ENCODE measurements at regions not wholly inside any gene's neighbourhood (a gene's known extent, or its start where the extent isn't known, plus 50 kb on each side); places are given as distances from the start of the nearest gene placed in this dataset.

DNA sequence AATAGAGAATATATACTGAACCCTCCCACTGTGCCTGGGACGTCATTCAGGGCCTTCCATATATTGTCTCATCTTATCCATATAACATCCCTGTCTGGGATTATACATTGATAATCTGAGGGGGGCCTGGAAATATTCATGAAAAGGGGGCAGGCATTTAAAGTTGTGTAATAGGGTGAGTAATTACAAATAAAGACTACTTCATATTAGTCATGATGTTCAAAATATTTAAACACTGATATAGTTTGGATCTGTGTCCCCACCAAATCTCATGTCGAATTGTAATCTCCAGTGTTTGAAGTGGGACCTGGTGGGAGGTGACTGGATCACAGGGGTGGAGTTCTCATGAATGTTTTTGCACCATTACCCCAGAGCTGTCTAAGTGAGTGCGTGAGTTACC lies 97.8 kb downstream of the AQP9 start:
- DNase-seq (ENCODE audit: low spot score) = no peak
- no peak for ATAC-seq

GRCh38 chr15:58240191-58240932 lies 102.2 kb downstream of the AQP9 start:
- DNase-seq (ENCODE audit: low spot score) = no peak
- peak; percentile 11 for ATAC-seq

DNA sequence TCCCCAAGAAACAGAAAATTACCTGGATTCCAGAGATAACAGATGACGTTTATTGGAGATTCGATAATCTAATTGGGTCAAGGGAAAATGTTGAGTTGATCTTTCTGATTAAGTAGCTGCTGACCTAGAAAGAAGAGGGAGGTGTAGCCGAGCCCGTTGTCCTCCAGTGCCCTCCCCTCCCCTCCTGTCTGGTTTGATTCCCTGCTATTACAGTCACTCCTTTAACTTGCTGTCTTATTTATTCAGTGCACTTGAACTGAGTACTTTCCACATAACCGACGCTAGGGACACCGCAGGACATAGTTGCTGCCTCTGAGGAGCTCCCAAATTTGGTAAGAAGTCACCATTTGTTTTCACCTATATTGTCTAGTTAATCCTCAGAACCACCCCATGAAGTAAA lies 103.7 kb downstream of the AQP9 start:
- no peak for DNase-seq (ENCODE audit: low spot score)
- no peak for ATAC-seq

DNA sequence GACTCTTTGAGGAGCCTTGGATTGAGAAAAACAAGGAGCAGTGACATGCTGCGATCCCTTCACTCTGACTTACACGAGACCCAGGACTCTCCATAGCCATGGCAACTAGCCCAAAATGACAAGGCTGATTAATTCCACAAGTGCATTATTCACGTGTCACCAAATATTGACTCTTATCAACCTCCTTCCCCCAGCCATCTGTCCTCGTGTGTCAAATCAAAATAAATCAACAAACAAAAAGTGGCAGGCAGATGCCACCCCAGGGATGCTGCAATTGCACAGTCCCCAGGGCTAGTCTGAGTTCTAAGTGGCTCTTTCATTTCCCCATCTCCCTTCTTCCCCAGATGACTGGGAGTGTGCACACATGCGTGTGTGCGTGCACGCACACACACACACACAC lies 104.9 kb downstream of the AQP9 start:
- DNase-seq (ENCODE audit: low spot score) (no peak), ATAC-seq (no peak)

- ATAC-seq (no peak), DNase-seq (ENCODE audit: low spot score) (no peak)
These were observed 106.4 kb downstream of the AQP9 start for GRCh38 chr15:58244536-58244935.

DNA sequence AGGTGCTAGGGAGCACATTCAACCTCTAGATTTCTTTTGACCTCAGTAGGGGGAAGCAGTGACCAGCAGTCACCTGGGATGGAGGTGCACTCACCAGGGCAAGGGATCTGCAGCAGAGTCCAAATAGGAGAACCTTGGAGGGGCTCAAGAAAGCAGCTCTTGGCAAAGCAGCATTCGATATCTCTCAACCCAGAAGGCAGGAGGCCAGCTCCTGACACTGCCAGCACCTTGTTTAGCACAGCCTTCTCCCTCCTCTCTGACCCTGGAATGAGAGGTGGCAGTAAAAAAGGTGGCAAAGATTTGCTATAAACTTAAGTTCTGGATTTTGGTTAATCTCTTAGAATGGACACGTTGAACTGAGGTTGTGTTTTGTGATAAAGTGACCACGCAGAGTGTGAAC lies 107.9 kb downstream of the AQP9 start:
- DNase-seq (ENCODE audit: low spot score) (no peak), ATAC-seq (no peak)

DNA sequence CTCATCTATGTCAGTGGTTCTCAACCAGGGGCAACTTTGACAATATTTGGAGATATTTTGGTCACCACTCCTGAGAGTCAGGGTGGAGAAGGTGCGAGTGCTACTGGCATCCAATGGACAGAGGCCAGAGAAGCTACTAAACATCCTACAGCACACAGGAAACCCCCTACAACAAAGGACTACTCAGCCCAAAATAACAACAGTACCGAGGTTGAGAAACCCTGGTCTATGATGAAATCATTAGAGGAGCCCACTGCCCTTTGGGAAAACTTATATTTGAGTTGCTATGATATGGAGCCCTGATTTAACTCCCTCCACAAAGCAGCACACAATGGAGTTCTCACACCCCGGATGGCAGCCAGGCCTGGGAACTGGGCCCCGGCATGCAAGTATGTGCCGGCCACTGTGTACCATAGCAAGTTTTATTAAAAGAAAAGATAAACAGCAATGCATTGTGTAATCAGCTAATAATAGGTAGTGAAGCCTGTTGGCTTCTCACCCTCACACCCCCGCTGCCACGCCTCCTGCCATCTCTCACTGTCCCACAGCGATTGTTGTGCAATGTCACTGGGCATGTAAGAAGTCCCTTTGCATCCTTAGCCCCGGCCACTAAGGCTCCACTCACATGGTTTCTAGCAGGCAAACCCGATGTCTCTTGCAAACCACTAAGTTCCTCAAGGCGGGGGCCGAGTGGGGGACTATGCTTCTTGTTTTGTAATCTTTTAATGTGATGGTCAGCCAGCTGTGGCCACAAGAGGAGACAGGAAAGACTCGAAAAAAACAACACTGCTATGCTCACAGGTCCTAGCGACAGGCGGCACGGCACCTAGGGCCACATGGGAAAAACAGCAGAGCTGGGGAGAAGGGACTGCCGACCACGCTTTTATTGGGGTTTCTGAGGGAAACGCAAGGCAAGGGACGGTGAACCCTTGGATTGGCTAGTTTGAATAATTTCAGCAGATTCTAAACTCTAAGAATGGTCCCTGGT lies 110.0 kb downstream of the AQP9 start:
- DNase-seq (ENCODE audit: low spot score) (peak; percentile 86), ATAC-seq (peak; percentile 88)

DNA sequence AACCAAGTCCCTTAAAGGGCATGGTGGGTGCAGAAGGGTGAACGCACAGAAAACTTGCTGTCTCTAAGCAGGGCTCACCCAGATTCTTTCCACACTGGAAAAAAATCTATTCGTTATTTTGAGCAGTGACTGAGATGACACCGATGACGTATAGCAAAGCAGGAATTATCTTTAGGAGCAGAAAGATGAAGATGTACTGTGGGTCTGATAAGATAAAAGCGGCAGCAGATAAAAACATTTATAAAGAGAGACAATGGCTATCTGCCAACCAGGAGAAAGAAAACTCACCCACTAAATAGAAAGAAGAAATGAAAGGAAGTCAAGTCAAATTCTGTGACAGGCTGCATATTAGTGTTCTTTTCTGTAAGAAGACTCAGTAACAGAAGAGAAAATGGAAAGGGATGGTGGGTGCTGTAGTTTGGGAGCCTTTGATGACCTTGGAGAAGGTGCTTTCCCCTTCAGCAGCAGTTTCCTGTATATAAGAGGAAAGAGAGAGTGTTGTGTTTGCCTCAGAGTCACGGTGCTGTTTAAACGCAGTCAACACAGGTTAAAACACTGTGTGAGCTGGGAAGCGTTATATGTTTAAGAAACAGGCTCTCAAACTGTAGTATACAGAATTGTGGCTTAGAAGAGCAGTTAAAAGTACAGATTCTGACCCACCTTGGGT lies 111.6 kb downstream of the AQP9 start:
- no peak for ATAC-seq
- DNase-seq (ENCODE audit: low spot score) = no peak

DNA sequence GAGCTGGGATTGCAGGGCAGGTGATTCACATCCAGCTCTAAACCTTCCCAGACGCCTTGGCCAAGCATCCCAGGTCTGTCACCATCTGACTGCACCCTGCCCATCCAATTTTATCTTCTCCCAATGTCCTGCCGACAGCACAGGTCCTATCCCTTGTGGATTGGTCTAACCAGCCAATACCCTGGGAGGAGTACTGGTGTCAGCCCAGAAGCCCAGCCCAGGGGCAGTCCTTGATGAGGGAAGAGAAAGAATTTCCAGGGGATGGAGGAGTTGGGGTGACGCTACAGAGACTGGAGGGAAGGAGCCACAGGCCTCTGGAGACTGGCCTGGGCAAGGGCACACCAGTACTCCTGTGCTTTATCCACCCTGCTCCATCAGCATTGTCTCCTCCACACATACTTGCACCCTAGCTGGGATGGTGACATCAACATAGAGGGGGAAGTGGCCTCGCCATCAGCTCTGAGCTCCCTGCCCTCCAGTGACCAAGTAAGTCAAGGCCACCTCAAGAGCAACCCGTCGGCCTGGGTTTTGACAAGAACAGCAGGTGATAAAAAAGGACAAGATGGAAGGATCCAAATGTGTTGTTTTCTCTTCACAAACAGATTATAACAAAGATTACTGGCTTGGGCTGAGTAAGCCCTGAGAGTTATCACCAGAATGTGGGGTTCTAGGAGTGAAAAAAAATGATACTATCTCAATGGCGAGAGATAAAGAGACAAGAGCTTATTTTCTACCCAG lies 114.6 kb downstream of the AQP9 start:
- no peak for ATAC-seq
- DNase-seq (ENCODE audit: low spot score) = no peak

GRCh38 chr15:58257776-58258325 lies 119.7 kb downstream of the AQP9 start:
- no peak for DNase-seq (ENCODE audit: low spot score)
- no peak for ATAC-seq

DNA sequence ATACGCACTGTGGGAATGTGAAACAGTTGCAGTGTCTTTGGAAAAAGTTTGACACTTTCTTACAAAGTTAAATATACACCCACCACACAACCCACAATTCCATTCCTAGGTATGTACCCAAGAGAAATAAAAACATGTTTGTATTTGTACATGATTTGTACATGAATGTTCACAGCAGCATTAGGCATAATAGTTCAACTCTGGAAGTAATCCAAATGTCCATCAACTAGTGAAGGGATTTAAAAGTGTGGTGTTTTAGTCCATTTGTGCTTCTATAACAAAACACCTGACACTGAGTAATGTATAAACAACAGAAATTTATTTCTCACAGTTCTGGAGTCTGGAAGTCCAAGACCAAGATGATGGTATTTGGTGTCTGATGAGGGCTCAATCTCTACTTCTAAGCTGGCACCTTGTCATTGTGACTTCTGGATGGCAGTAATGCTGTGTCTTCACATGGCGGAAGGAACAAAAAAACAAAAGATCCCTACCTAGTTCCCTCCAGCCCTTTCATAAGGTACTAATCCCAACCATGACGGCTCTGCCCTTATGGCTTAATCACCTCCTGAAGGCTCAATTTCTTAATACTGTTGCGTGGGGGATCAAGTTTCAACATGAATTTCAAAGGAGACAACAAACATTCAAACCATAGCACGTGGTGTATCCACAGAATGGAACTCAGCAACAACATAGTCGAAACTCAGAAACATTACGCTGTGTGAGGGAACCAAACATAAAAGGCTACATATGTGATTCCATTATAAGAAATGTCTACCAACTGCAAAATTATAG lies 120.5 kb downstream of the AQP9 start:
- no peak for ATAC-seq
- no peak for DNase-seq (ENCODE audit: low spot score)

DNA sequence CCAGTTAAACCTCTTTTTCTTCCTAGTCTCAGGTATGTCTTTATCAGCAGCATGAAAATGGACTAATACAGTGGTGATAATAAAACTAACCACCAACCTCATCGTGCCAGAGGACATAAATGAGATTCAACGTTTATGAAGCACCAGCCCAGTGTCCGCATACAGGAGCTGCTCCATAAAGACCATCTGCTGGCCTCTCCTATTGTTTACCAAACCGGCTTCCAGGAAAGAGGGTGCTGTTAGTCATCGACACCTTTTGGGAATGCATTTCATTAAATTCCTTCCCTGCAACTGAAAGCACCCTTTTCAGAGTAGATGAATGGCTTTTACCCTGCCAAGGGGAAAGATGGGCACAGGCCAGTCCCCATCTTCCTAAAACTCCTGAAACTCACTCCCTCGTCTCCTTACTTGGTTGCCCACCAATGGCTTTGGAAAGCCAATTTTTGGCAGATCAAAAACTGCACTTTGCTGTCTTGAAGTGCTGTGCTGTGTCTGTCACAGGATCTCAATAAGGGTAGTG lies 122.1 kb downstream of the AQP9 start:
- no peak for DNase-seq (ENCODE audit: low spot score)
- no peak for ATAC-seq

DNA sequence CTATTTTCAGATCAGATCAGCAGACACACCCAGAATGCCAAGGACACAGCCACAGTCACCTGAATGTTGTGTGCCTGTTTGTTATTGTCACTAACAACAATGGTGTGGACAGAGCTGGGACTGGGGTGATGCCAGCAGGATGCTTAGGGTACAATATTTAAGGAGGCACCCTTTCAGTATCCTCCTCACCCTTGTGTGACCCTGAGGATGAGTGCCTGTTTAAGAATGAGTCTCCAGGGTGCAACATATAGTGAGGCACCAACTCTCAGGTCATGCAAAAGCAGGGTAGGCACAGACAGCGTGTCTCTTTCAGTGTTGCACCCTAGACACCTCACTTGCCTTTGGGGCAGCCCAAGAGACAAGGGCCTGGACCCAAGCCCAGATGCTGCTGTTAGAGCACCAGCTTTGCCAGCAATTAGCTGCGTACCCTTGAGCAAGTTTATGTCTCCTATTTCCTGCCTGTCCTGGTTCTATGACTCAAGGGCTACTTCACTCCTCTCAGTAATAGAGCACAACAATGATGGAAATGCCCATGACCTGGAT lies 122.6 kb downstream of the AQP9 start:
- ATAC-seq = peak; percentile 7
- DNase-seq (ENCODE audit: low spot score) = no peak

GRCh38 chr15:58261368-58261767 lies 123.2 kb downstream of the AQP9 start:
- DNase-seq (ENCODE audit: low spot score) = no peak

DNA sequence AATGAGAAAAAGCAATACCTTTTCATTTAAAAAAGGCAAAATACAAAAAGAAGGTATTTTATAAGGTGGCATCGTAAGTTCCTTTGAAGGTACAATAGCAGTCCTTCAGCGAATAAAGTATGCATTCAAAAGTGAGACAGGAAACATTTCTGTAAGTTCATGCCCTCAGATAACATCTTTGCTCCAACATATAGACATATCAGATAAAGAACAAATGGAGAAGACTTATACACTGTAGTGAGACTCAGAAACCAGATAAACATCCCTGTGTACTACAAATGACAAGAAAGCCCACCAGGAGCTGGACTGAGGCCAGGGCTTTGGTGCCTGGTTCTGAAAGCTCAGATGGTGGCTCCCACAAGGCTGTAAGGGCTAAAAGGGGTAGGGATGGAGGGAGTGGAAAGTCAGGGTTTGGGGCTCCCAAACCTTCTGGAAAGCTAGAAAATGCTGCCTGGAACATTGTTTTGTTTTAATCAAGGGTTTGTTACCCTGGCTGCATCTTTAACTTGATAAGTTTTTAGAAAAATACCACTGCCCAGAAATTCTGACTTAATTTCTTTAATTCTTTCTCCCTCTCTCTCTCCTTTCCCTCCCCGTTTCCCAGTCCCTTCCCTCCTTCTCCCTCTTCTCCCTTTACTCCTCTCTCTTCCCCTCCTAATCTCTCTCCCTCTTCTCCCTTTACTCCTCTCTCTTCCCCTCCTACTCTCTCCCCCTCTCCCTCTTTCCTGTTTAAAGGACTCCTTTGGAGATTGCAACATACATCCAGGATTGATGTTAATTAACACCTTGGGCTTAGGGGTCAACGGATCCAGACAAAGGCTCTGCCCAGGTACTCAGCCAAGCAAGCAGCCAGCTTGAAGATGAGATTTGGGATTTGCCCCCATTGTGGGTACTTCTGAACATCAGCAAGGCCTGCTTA lies 126.1 kb downstream of the AQP9 start:
- no peak for DNase-seq (ENCODE audit: low spot score)
- ATAC-seq = no peak

More at GRCh38 chr15:58261368-58261767, 123.2 kb downstream of the AQP9 start:
- peak; percentile 35 for ATAC-seq

DNA sequence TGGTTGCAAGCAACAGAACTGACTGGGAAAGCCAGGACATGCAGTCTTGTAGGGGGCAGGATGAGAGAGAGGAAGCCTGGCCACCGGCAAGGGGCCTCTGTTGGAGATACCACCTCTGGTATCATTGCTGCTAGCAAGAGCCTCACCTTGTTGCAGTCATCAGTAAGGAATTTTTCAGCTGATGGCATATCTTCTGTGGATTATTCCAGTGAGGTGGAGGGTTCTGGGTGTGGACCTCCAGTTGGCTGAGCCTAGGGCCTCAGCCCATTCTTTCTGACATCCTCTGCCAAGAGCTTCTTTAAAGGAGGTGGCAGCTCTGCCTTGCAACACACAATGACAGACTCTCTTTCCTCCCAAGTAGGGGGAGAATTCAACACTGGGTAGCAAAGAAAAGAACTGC lies 128.9 kb downstream of the AQP9 start:
- ATAC-seq (no peak), DNase-seq (ENCODE audit: low spot score) (no peak)

- no peak for ATAC-seq
- no peak for DNase-seq (ENCODE audit: low spot score)
These were observed 130.6 kb downstream of the AQP9 start for GRCh38 chr15:58268746-58269267.

Data from left lobe of liver (tissue), 2 donors.